DMS79 treated with DMSO at 0.1 percent for 48 hours (cell line): ENCODE measurements at regions not wholly inside any gene's neighbourhood (a gene's known extent, or its start where the extent isn't known, plus 50 kb on each side); places are given as distances from the start of the nearest gene placed in this dataset.
"Not testable (repeated sequence)": the region's sequence is repeated elsewhere in the genome, so short reads cannot be mapped to it uniquely, and the experiment has no call there.

ENCODE experiments used
- DNase-seq: peaks from one replicate; lab custom pipeline; 2025; lab: John Stamatoyannopoulos, UW

DNA sequence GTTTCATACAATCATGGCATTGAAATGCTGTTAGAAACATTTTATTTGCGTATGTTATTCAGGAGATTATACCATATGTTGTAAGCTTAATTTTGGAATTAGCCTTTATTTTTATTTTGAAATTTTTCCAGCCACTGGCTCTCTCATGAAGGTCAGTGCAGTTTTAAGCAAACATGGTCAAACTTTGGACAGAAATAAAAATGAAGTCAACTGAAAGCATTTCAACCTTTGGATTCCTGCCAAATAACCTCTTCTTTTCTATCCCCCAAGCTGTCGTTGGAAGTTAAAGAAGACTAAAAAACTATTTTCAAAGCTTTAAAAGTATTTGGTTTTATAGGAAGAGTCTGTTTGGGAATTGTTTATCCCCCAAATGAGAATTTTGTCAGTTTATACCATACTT lies 846.6 kb downstream of the MCTP2 start:
- DNase-seq: no peak

GRCh38 chr15:95080228-95080627 lies 848.9 kb downstream of the MCTP2 start:
- not testable (repeated sequence) for DNase-seq

GRCh38 chr15:95085056-95085455 lies 853.7 kb downstream of the MCTP2 start:
- DNase-seq: no peak

GRCh38 chr15:95086531-95087252 lies 855.3 kb downstream of the MCTP2 start:
- DNase-seq: no peak

GRCh38 chr15:95087253-95087609 lies 855.9 kb downstream of the MCTP2 start:
- no peak for DNase-seq

DNA sequence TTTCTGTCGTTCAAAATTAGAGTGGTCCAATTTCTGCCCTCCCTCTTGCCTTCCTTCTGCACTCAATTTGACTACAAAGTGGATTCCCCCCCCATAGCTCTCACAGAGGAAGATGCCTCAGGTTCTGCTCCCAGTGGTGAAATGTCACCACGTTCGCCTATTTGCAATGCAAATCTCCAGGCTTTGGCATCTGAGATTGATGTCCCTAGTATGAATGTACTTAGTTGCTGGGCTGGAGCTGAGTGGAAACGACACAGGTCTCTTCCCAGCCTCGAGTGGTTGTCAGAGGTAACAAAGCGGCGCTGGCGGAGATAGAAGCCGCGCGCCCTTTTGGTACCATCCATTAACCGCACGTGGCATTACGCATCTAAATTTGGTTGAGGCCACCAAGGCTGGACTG lies 860.1 kb downstream of the MCTP2 start:
- DNase-seq: no peak

GRCh38 chr15:95095250-95095649 lies 863.9 kb downstream of the MCTP2 start:
- DNase-seq: no peak

DNA sequence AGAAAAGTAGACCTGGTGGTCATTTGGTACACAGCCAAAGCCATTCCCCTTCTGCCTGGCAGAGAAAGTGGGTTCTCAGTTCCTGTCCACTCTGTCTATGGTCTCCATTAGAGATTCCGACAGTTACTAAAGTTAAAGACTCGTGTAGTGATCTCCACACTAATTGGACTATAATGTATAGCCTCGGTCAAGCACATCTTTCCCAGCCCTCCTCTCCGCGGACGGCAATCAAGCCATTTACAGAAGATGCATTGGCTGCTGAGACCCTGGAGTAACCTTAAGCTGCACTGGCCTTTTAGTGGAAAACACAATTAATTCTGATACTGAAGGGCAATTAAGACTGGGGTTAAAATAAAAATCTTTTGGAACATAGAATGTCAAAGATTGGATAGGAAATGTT lies 865.3 kb downstream of the MCTP2 start:
- DNase-seq: no peak

DNA sequence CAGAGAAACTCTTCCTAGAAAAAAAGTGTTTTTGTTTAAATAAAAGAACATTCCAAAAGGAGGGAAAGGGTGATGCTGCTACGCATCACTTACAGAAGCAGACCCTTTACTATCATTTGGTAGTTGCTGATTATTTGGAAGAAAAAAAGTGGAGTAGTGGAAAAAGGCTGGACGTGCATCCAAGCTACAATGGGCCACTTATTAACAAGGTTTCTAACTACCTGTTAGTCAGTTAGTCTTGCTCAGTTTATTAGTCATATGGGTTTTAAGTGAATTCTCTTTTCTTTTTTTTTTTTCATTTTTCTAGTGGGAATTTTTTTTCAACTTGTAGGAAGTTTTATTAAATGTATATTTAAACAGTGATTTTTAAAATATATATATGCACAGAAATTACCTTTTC lies 866.0 kb downstream of the MCTP2 start:
- DNase-seq: no peak

DNA sequence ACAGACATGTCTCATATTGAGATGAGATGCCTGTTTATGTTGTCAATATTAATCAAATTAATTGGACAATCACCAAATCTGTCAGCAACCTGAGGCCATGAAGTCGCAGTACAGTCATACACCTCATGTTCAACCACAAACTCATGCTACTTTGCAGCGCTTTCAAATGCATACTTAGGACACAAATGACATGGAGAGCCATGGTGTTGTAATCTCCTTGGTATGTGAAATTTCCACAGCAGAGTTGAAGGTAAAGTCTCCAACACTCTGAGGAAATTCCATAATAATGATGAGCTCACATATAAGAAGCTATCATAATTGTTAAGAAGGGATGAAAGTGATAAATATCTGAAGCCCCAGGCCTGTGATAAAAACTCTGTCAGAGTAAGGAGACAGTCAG lies 873.9 kb downstream of the MCTP2 start:
- no peak for DNase-seq

DNA sequence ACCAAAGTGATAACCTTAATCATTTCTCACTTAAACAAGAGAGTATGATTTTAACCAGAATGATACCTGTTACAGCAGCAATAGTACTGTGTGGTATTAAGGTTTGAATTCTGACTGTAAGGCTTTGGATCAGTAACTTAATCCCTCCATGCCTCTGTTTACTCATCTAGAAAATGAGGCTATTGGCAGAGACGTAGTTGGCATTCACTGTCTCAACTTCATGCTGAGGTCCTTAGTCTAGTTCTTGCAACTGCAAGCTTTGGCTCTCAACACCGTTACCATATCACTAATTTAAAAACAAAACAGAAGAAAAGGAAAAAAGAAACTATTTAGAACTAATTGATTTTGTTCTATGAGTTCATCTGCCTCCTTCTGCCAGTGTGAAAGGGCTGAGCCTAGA lies 875.4 kb downstream of the MCTP2 start:
- DNase-seq: no peak

DNA sequence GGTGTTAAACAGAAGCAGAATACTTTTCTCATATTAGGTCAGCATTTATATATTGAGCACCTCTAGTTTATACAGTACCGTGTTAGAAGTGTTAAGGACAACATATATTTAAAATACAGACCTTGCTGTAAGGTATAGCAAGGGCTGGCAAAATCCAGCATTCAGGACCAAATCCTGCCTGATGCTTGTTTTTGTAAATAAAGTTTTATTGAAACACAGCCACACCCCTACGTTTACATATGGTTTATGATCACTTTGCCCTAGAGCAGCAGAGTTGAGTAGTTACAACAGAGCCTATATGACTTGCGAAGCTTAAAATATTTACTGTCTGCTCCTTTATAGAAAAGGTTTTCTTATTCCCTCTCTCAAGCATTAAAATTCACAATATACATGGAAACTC lies 877.3 kb downstream of the MCTP2 start:
- DNase-seq: no peak

DNA sequence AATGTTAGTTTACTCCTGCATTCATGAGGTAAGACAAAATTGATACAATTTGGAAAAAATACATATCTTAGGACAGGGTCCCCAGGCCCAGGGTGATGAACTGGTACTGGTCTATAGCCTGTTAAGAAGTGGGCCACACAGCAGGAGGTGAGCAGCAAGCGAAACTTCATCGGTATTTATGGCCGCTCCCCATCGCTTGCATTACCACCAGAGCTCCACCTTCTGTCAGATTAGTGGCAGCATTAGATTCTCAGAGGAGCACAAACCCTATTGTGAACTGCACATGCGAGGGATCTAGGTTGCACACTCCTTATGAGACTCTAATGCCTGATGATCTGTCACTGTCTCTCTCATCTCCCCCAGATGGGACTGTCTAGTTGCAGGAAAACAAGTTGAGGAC lies 880.6 kb downstream of the MCTP2 start:
- DNase-seq: no peak

DNA sequence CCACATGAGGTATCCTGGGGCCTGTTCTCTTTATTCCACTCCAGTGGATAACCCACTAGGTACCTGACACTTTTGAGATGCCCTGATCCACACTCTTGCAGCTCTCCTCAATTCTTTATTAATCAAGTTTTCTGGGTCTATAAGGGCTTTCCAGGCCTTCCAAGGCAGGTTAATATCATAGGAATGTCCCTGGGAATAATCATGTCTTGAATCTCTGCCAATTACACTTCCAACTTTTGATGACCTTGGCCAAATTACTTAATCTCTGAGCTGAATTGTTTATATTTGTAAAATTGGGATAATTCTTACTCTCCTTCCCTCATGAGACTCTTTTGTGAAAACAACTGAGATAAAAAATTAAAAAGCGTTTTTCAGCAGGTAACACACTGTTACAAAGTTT lies 881.7 kb downstream of the MCTP2 start:
- no peak for DNase-seq

GRCh38 chr15:95119041-95119610 lies 887.8 kb downstream of the MCTP2 start:
- no peak for DNase-seq

- DNase-seq: no peak
Measured at GRCh38 chr15:95120595-95120994, 889.2 kb downstream of the MCTP2 start.

- no peak for DNase-seq
Measured at GRCh38 chr15:95121191-95121590, 889.8 kb downstream of the MCTP2 start.

DNA sequence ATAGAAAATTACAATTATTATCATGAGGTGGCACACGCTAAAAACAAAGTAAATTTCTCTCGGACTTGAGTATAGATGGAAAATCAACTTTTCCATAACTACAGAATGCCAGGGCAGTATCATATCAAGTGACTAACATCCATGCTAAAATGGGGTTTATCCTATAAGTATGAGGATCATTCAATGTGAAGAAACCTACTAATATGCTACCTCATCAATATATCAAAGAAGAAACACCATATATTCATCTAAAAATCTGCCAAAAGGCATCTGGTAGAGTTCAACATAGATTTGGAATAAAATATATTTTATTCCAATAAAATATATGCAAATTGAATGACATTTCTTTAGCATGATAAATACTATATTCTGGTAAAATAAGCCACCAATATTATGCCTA lies 894.4 kb downstream of the MCTP2 start:
- DNase-seq: no peak

GRCh38 chr15:95127356-95127755 lies 896.0 kb downstream of the MCTP2 start:
- DNase-seq: no peak

GRCh38 chr15:95129574-95129973 lies 898.2 kb downstream of the MCTP2 start:
- DNase-seq: no peak

DNA sequence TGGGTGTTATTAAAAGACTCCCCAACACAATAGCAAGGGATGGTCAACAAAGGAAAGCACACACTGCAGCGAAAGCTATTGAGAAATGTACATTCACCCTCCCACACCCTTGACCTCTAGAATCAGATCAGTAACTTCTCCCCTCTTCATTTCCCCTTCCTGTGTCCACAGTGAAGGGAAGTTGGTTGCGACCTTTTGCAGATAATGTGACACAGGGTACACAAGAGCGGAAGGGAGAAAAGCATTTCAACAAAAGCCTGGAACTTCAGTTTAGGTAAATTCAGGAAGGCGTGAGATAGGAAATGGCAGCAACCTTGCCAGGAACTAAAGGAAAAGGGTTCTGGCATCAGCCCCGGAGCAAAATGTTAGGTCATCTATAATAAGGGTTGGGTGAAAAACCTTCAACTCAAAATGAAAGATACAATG lies 899.8 kb downstream of the MCTP2 start:
- DNase-seq: no peak

GRCh38 chr15:95132774-95133173 lies 901.4 kb downstream of the MCTP2 start:
- no peak for DNase-seq

DNA sequence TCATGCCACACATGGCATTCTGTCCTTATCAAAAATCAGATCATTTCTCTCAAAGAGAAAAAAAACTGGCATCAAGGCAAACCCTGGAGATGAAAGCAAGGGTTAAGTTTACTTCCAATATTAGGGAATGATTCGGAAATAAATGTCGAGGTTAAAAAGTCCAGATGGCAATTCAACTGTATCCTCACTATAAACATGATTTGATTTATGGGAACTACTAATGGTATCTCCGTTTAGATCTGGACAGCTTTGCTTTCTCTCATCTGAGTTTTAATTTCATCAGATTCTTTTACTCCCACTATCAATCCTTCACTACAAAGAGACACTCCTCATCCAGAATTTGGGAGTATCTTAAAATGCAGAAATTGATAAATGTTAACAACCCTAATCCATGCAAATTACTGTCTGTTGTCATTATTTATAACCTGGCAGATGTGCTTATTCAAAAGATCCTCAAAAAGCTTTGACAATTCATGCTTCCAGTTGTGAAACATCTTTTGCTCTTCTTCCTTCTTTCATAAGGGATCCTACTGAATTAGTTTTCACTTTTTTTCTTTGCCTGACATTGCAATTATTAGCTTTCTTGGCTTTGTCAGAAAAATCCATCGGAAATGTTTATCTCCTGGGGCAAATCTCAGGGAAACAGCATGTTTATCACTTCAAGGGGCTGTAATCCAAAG lies 903.2 kb downstream of the MCTP2 start:
- no peak for DNase-seq
